Hepatocyte (in vitro differentiated cells): ENCODE measurements at regions not wholly inside any gene's neighbourhood (a gene's known extent, or its start where the extent isn't known, plus 50 kb on each side); places are given as distances from the start of the nearest gene placed in this dataset.

ENCODE experiments used
- CTCF ChIP-seq: fragments of 200-600 bp; sonication (generic); IDR thresholded peaks from 2 replicates; pipeline ENCODE4 v1.5.1; 2016; ENCODE audit warnings: antibody characterized with exemption, mild to moderate bottlenecking; ENCODE audit not compliant: poor library complexity
- EZH2 ChIP-seq: fragments of 200-600 bp; sonication (generic); IDR thresholded peaks from 2 replicates; pipeline ENCODE4 v1.6.1; 2016; ENCODE audit warnings: antibody characterized with exemption, mild to moderate bottlenecking, borderline replicate concordance
- EZH2phosphoT487 ChIP-seq: fragments of 200-600 bp; sonication (generic); IDR thresholded peaks from one replicate; pipeline ENCODE4 v1.6.1; 2018; ENCODE audit warnings: antibody characterized with exemption, mild to moderate bottlenecking, low read depth, moderate library complexity; ENCODE audit not compliant: unreplicated experiment, severe bottlenecking

GRCh38 chr14:65304963-65305362 lies 107.6 kb upstream of the FUT8 start:
- TF ChIP-seq CTCF, result no peak
- TF ChIP-seq EZH2phosphoT487, result no peak
- TF ChIP-seq EZH2, result no peak
